Epidermal melanocyte (primary cell): ENCODE measurements at regions not wholly inside any gene's neighbourhood (a gene's known extent, or its start where the extent isn't known, plus 50 kb on each side); places are given as distances from the start of the nearest gene placed in this dataset.
"Not testable (repeated sequence)": the region's sequence is repeated elsewhere in the genome, so short reads cannot be mapped to it uniquely, and the experiment has no call there.

ENCODE experiments used
- DNase-seq: peaks from one replicate; pipeline ENCODE4 v3.0.0; 2011; ENCODE audit warnings: low spot score; ENCODE audit not compliant: insufficient read length

- no peak for DNase-seq
These were observed 804.8 kb upstream of the AUTS2 start for GRCh38 chr7:68793513-68793912.

DNA sequence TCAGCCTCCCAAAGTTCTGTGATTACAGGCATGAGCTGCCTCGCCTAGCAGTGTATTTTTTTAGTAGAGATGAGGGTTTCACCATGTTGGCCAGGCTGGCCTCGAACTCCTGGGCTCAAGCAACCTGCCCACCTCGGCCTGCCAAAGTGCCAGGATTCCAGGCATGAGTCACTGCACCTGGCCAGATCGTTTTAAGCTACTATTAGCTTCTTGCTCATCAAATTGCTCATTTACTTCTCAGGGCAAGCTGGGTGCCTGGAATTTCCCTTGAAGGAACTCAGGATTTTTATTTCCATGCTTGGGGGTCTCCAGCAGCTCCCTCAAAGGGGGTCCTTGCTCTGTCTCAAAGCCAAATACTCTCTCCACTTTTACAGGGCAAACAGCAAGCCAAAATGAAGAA lies 798.0 kb upstream of the AUTS2 start:
- DNase-seq = no peak

DNA sequence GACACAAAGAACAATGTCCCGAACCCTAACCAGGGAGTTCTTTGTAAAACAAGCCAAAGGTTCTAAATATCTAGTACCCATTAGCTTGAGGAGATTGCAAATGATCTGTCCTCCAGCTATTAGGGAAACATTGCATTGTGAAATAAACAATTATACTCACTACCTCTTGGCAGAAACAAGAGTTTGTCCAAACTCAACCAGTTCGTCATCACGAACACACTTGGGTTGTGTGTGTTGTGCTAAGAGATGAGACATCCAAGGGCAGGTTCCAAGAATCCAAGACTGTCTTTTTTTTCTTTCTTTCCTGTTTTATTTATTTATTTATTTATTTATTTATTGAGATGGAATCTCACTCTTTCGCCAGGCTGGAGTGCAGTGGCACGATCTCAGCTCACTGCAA lies 793.1 kb upstream of the AUTS2 start:
- no peak for DNase-seq

DNA sequence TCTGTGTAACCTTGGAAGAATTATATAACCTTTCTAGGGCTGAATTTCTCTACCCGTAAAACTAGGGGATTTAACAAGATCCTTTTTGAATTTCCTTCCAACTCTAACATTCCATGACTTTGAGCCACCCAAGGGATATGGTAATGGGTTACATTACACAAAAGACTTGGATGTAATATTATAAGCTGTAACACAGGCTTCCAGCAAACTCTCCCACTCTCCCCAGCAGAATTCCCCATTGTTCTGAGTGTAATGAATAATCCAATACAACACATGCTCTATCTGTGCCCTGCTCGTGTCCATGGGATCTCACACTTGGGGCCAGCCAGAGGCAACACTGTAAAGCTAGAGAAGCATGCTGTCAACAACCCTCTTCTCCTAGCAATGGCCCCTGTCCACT lies 790.6 kb upstream of the AUTS2 start:
- no peak for DNase-seq

DNA sequence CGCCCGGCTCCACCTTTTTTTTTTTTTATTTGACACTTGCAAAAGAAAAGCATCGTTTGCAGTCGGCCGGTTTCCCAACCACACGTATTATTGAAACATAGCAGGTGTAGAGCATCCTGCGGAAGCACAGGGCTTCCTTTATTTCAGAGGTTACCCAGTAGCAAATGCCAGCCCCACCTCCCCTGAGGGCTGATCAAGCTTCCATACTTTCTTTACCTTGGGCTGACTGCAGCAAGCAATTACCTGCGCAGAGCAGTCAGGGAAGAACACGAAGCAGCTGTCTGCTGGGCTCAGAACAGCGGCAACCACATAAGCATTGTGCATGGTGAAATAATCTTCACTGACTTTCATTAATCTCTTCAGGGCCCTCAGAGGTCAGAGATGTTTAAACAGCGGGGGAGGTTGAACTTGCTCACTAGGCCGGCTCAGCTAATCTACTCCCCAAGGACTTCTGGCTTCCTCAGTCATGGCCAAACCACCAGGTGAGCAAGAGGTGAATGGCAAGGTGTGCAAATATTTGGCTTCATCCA lies 784.7 kb upstream of the AUTS2 start:
- no peak for DNase-seq

DNA sequence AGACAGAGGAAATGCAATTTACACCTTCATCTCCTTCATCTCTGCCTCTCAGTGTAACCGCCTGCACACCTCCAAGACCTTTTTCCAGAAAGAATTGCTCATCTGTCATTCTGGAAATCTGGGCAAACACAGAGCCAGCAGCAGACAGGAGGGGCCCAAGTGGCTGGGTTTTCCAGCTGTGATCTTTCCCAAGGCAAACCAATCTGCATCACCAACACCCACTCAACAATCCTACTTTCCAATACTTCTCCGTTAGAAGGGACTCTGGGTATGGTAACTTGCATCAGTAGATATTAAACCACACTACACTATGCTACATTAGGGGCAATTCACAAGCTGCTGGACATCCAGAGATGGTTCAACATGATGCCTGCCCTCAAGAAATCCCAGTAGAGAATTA lies 781.8 kb upstream of the AUTS2 start:
- DNase-seq = no peak

GRCh38 chr7:68820321-68820720 lies 778.0 kb upstream of the AUTS2 start:
- no peak for DNase-seq

DNA sequence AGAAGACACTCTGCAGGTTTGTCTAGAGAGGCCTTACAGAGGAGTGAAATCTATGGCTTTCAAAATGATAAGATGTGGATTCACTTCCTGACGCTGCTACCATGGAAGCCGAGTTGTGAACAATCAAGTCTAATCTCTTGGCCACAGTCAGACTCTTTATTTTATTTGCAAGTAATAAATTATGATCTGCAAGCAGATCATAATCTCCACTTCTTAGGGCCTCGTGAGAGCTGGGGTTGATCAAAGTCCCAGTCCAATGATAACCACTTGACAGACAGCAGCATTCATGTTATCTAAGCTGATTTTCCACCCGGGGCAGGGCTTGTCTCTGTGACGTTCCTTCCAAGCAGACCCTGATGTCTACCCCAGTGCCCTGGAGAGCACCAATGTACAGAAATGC lies 776.4 kb upstream of the AUTS2 start:
- no peak for DNase-seq

- DNase-seq = no peak
These were observed 774.1 kb upstream of the AUTS2 start for GRCh38 chr7:68823996-68824780.

DNA sequence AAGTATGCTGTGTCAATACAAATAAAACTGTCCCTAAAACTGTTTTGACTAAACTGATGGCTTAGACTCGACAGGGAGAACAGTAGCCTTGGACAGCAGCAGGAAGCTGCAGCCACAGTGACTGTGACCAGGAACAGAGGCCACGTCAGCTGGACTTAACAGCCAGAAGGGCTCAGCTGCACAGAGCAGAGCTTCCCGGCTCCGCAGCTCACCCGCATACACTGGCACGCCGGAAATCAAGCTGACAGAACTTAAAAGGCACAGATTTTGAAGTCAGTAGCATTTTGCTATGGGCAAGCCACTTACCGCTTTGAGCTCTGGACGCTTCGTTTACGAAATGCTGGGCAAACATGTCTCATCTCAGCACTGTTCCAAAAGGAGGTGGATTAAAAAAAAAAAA lies 769.7 kb upstream of the AUTS2 start:
- DNase-seq = no peak

GRCh38 chr7:68833422-68833821 lies 764.9 kb upstream of the AUTS2 start:
- no peak for DNase-seq

DNA sequence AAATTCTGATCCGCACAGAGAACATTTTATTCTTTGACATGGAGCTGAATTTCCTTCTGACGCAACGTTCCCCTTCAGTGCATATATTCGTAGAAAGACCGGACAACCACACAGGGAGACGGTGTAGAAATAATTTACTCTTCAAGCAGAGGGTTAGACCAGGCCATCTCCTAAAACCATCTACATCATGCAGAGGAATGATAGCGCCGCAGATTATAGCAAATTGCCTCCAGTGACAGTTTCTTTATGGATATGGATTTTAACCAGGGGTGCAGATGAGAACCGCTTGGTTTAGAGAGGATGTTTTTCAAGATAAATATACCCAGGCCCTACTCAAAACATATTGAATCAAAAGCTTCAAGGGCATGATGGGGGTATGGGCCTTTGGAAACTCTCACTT lies 759.3 kb upstream of the AUTS2 start:
- no peak for DNase-seq

DNA sequence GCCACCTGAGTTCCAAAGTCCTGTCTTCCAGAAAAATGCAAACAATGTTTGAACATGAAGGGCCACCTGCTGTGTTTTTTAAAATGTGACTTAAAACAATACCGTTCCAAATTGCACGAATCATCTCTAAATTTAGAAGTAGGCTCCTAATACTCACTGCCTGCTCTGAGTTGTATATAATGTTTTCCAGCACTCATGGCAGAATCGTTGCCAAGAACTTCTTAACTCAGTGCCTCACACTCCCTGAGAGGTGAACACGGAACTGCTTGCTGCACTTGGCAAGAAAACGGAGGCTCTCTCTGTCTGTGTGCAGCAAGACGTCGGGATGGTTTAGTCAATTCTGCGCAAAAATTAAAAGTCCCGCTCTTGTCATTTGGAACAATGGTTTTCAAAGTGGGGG lies 757.3 kb upstream of the AUTS2 start:
- no peak for DNase-seq

DNA sequence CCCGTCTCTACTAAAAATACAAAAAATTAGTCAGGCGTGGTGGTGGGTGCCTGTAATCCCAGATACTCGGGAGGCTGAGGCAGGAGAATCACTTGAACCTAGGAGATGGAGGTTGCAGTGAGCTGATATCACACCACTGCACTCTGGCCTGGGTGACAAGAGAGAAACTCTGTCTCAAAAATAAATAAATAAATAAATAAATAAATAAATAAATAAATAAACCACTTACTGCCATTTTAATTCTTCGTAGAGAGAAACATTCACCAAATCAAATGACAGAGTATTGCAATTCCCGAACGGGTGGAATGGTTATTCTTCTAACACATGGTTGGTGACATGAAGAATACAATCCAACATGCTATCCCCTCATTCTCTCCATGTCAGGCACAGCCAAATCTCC lies 754.3 kb upstream of the AUTS2 start:
- not testable (repeated sequence) for DNase-seq

DNA sequence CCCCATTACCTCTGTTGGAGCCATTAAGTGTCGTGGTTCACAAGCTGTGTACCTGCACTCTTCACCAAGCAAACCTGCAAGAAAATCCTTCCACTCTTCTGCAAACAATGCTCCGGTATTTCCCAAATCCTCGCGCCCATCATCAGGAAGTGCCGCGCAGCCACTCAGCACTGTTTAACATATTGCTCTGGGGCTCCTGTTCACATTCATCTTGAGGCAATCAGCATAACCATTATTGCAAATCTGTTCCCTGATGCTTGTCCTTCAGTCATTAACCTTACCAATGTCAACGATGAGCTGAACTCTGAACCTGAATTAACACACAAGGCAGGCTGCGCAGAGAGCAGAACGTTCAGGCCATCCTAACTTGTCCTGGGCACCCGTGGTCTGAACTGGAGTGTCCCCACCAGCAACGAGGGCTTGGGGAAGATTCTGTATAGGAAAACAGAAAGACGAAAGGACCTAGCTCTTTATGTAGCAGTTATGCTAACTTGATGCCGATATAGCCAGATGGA lies 751.4 kb upstream of the AUTS2 start:
- DNase-seq = no peak

DNA sequence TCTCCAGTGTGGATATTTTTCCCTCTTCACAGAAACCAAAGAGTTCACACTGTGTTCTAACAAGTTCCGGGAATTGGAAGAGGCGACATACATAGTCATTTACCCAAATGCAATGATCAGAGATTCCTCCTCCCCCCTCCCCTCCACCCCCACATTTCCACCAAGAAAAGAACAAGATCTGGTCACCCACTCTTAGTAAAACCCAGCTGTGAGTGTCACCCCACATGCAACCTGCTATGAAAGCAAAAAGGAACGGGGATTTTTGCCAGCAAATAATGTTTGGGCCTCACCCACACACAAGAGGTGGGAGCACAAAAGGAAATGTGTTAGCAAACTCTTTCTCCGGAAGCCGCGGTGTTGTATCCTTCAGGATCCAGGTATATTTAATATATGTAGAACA lies 745.0 kb upstream of the AUTS2 start:
- no peak for DNase-seq

- no peak for DNase-seq
These were observed 740.7 kb upstream of the AUTS2 start for GRCh38 chr7:68857571-68857970.

DNA sequence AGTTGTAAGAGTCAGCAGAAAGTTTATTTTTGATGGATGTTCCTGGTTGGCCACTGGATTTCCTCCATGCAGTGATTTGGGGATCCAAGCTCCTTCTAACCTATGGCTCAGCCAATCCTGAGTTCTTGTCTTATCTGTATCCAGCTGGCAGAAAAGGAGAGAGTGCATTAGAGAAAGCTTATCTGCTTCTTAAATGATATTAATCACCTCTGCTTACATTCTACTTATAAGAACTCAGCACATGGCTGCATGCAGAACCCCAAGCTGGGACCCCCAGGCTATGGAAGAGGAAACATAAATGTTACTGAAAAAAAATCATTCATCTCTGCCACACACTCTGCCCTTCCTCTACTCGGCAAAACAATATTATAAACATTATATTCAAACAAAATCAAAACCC lies 739.8 kb upstream of the AUTS2 start:
- DNase-seq = no peak

GRCh38 chr7:68861171-68861570 lies 737.1 kb upstream of the AUTS2 start:
- no peak for DNase-seq

DNA sequence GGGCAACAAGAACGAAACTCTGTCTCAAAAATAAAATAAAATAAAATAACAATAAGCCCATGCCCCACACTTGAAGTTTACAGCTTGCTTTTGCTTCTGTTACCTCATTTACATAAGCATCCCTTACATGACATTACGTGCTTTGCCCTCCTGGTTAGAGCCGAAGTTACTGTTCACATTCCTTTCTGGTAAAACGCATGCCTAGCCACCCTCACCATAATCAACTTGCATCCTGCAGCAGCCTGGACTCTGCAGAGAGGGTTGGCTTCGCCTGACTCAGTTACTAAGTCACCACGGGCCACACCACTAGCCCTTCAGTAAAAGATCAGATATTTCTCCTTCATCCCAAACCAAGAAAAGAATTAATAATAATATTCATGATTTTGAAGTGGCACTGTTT lies 736.0 kb upstream of the AUTS2 start:
- no peak for DNase-seq

GRCh38 chr7:68862736-68863135 lies 735.5 kb upstream of the AUTS2 start:
- DNase-seq = no peak

- DNase-seq = no peak
These were observed 732.7 kb upstream of the AUTS2 start for GRCh38 chr7:68865351-68866199.
